Vagina (tissue), 2 donors: ENCODE measurements at regions not wholly inside any gene's neighbourhood (a gene's known extent, or its start where the extent isn't known, plus 50 kb on each side); places are given as distances from the start of the nearest gene placed in this dataset.

Source experiments
- DNase-seq, 2 donors: peaks; one replicate each; pipeline ENCODE4 v3.0.0-alpha.2; 2017; ENCODE audit errors: extremely low spot score in 2 of 2
- H3K27ac ChIP-seq: fragments of 200-600 bp; sonication (generic); one replicate; pipeline ENCODE4 v1.5.1; 2019
- H3K27me3 ChIP-seq: fragments of 200-600 bp; sonication (generic); one replicate; pipeline ENCODE4 v1.5.1; 2019
- H3K36me3 ChIP-seq, 2 donors: fragments of 200-600 bp; sonication (generic); one replicate each; pipeline ENCODE4 v1.5.1; 2017 to 2019
- H3K4me1 ChIP-seq: fragments of 200-600 bp; sonication (generic); one replicate; pipeline ENCODE4 v1.5.1; 2019
- H3K4me3 ChIP-seq, 2 donors: fragments of 200-600 bp; sonication (generic); 1 replicate in 1 of 2; 2 replicates in 1 of 2; pipeline ENCODE4 v1.5.1; 2016 to 2019
- H3K9me3 ChIP-seq: fragments of 200-600 bp; sonication (generic); one replicate; pipeline ENCODE4 v1.5.1; 2019
- POLR2A ChIP-seq, 2 donors: fragments of 450-650 bp; IDR thresholded peaks; one replicate each; pipeline ENCODE4 v1.6.1; 2017; ENCODE audit warnings: antibody characterized with exemption in 2 of 2, mild to moderate bottlenecking in 2 of 2, moderate library complexity in 2 of 2
- POLR2AphosphoS5 ChIP-seq, 2 donors: sonication (generic); formaldehyde crosslinking; IDR thresholded peaks; one replicate each; pipeline ENCODE4 v1.9.0; 2017; ENCODE audit warnings: antibody characterized with exemption in 2 of 2, mild to moderate bottlenecking in 2 of 2, low read depth in 1 of 2; ENCODE audit not compliant: insufficient read depth in 1 of 2
- intact Hi-C: fragments of 100-400 bp; cut with DNase I; formaldehyde crosslinking; loops from one replicate; pipeline ENCODE4 v1.15.1; 2023
- TF ChIP-seq, protein P1 (sequence below), 3 experiments: fragments of 450-650 bp in 2 of 3; fragments of 200-600 bp in 1 of 3; sonication (generic) in 1 of 3; IDR thresholded peaks; one replicate each; pipeline ENCODE4 v1.5.1; 2017 to 2019; ENCODE audit warnings: antibody characterized with exemption in 3 of 3, mild to moderate bottlenecking in 2 of 3, moderate library complexity in 2 of 3

DNA sequence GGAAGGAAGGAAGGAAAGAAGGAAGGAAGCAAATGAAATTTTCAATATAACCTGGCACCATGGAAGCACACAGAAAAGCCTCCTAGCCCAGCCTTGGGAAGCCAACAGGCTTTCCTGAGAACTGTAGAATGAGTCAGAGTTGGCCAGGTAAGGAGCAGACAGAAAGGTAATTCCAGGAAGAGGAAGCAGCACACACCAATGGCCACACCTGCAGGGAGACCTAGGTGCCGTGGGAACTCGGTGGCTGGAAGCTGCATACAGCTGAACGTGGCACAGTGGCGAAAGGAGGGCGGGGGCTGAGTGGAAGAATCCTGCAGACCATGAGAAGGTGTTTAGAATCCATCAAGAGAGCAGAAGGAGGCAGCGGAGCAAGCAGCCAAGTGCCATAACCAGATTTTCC lies 224.8 kb upstream of the RREB1 start:
- Histone ChIP-seq H3K9me3 (no peaks in the 10 kb centered on the region), H3K36me3 (no peaks in the 10 kb centered on the region), H3K27me3 (no peaks in the 10 kb centered on the region), H3K27ac (peak overlapping the region; percentile 35), H3K4me1 (peaks cover 51% of the 10 kb centered on the region), H3K4me3 (no peak overlapping the region)
- intact Hi-C loops: no loop called here
- TF ChIP-seq, protein P1, sequence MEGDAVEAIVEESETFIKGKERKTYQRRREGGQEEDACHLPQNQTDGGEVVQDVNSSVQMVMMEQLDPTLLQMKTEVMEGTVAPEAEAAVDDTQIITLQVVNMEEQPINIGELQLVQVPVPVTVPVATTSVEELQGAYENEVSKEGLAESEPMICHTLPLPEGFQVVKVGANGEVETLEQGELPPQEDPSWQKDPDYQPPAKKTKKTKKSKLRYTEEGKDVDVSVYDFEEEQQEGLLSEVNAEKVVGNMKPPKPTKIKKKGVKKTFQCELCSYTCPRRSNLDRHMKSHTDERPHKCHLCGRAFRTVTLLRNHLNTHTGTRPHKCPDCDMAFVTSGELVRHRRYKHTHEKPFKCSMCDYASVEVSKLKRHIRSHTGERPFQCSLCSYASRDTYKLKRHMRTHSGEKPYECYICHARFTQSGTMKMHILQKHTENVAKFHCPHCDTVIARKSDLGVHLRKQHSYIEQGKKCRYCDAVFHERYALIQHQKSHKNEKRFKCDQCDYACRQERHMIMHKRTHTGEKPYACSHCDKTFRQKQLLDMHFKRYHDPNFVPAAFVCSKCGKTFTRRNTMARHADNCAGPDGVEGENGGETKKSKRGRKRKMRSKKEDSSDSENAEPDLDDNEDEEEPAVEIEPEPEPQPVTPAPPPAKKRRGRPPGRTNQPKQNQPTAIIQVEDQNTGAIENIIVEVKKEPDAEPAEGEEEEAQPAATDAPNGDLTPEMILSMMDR (IDR thresholded peaks at IDR 0.05): no peak
- no peak for TF ChIP-seq POLR2A (IDR thresholded peaks at IDR 0.05)
- peak in 1 of 2 donors; percentile 48 for TF ChIP-seq POLR2AphosphoS5 (IDR thresholded peaks at IDR 0.05; ENCODE audit: insufficient read depth in 1 of 2, low read depth in 1 of 2)
- DNase-seq: no peak

DNA sequence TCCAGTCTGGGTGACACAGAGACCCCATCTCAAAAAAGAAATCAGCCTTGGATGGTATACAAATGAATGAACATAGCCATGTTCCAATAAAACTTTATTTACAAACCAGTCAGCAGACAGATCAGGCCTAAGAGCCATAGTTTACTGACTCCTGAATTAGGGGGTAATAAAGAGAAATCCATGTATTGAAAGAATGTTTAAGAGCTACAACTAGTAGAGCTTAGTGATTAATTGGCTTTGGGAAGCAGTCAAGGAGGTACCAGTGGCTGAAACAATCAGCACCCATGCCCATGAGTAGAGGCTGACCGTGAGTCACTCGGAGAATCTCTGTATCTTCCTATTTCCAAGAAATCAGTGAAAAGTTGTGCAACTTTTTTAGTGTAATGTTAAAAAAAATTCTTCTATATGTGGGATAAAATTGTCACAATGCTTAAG lies 223.6 kb upstream of the RREB1 start:
- Histone ChIP-seq H3K9me3 (no peaks in the 10 kb centered on the region), H3K27ac (no peak overlapping the region), H3K27me3 (no peaks in the 10 kb centered on the region), H3K36me3 (no peaks in the 10 kb centered on the region), H3K4me1 (peaks cover 42% of the 10 kb centered on the region), H3K4me3 (no peak overlapping the region)
- intact Hi-C loops: no loop called here
- DNase-seq: no peak
- TF ChIP-seq POLR2AphosphoS5 (IDR thresholded peaks at IDR 0.05; ENCODE audit: insufficient read depth in 1 of 2, low read depth in 1 of 2): no peak
- TF ChIP-seq, protein P1 (IDR thresholded peaks at IDR 0.05): no peak
- no peak for TF ChIP-seq POLR2A (IDR thresholded peaks at IDR 0.05)

DNA sequence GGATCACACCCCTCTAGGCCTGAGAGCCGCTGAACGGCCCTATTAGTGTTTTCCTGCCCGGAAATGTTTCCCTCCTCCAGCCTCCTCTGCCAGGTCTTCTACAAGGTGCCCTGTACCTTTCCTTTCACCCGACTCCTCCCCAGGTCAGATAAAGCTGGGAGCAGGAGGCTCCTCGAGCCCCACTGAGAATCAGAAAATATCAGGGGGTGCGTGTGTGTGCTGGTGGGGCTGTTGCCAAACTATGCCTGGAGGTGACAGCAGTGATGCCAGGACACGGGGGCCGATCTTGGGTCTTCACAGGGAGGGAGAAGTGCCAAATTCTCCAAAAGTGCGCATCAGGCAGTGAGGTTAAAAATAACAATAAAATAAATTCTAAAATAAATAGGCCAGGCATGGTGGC lies 222.8 kb upstream of the RREB1 start:
- peaks cover 35% of the 10 kb centered on the region for H3K4me1 ChIP-seq
- H3K27ac ChIP-seq: peak overlapping the region; percentile 46
- H3K27me3 ChIP-seq: no peaks in the 10 kb centered on the region
- DNase-seq: no peak
- H3K36me3 ChIP-seq: no peaks in the 10 kb centered on the region
- H3K9me3 ChIP-seq: no peaks in the 10 kb centered on the region
- TF ChIP-seq POLR2AphosphoS5 (IDR thresholded peaks at IDR 0.05; ENCODE audit: insufficient read depth in 1 of 2, low read depth in 1 of 2) (no peak), POLR2A (IDR thresholded peaks at IDR 0.05) (no peak)
- TF ChIP-seq, protein P1 (IDR thresholded peaks at IDR 0.05): no peak
- no peak overlapping the region for H3K4me3 ChIP-seq
- intact Hi-C loops: no loop called here

DNA sequence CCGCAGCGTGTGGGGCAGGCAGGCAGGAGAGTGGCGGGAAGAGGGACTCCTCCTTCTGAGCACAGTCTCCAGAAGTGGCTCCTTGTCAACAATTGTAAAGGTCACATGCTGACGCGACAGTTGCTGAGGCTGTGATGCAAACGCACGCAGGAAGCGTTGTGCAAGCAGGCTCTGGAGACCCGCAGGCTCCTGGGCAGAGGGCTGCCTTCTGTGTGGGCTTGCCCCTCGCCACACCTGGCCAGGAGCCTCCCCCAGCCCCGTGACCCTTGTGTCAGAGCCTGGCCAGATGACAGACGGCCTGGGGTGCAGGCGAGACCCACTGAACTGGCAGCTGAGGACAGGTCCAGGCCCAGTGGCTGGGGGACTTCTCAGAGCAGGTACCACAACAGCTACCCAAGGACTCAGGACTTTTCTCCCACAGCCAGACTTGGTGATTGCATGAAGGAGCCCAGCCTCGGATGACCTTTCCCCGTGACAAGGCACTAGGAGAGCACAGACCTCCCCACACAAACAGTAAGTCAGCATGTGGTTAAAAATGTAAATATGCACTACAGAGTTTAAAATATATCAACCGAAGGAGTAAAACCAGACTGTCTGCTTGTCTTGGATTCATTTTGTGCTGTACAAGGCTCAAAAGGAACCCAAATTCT lies 222.1 kb upstream of the RREB1 start:
- intact Hi-C loops: no loop called here
- peak in 1 of 2 donors; percentile 35 for TF ChIP-seq POLR2AphosphoS5 (IDR thresholded peaks at IDR 0.05; ENCODE audit: insufficient read depth in 1 of 2, low read depth in 1 of 2)
- no peak for TF ChIP-seq POLR2A (IDR thresholded peaks at IDR 0.05)
- TF ChIP-seq, protein P1 (IDR thresholded peaks at IDR 0.05): no peak
- H3K9me3 ChIP-seq: no peaks in the 10 kb centered on the region
- H3K27ac ChIP-seq: peak overlapping the region; percentile 46
- H3K27me3 ChIP-seq: no peaks in the 10 kb centered on the region
- H3K4me3 ChIP-seq: no peak overlapping the region
- peaks cover 39% of the 10 kb centered on the region for H3K4me1 ChIP-seq
- no peaks in the 10 kb centered on the region for H3K36me3 ChIP-seq
- no peak for DNase-seq

DNA sequence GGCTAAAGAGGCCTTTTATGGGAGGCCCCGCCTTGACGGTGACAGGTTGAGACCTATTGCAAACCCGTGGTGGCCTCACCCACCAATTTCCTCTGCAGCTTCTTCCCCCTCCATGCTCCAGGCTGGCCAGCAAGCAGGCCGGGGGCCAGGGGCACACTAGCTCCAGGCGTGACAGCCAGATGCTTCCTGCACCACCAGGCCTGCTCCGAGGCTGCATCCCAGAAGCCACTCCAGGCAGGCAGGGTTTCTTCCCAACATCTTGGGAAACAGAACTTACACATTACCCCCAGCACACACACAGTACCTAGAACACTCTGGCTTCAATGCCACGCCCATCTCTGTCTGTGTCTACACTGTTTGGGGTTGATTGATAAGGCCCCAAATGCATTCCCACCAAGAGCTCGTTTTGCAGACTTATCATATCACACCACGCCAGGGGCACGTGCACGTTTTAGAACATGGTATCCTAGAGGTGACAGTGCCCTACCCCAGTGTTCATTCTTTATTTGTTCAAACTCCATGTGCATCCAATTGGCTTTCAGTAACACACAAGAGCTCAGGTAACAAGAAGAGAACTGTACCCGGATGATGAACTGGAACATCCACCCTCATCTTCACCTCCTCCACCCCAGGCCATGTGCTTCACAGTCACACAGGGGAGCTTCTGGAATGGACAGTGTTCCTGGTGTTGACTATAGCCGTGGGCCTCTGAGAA lies 221.4 kb upstream of the RREB1 start:
- Histone ChIP-seq H3K4me3 (no peak overlapping the region), H3K36me3 (no peaks in the 10 kb centered on the region), H3K27me3 (no peaks in the 10 kb centered on the region), H3K9me3 (no peaks in the 10 kb centered on the region), H3K4me1 (peaks cover 38% of the 10 kb centered on the region), H3K27ac (peak overlapping the region; percentile 36)
- TF ChIP-seq, protein P1 (IDR thresholded peaks at IDR 0.05): no peak
- no peak for TF ChIP-seq POLR2A (IDR thresholded peaks at IDR 0.05)
- no peak for TF ChIP-seq POLR2AphosphoS5 (IDR thresholded peaks at IDR 0.05; ENCODE audit: insufficient read depth in 1 of 2, low read depth in 1 of 2)
- DNase-seq: no peak
- intact Hi-C loops: no loop called here
